Erythroblast (primary cell): ENCODE measurements at regions not wholly inside any gene's neighbourhood (a gene's known extent, or its start where the extent isn't known, plus 50 kb on each side); places are given as distances from the start of the nearest gene placed in this dataset.

Source experiments
- GATA1 ChIP-seq: IDR thresholded peaks from 2 replicates; pipeline ENCODE4 v1.6.1; 2011; ENCODE audit warnings: low read depth, mild to moderate bottlenecking, control low read depth, low read length, moderate library complexity
- POLR2A ChIP-seq: IDR thresholded peaks from 2 replicates; pipeline ENCODE4 v1.6.1; 2011; ENCODE audit warnings: mild to moderate bottlenecking, low read length

- no peak for TF ChIP-seq POLR2A
- no peak for TF ChIP-seq GATA1
These were observed 916.7 kb upstream of the B3GALT2 start for GRCh38 chr1:194103101-194103500.
